Smooth muscle cell (in vitro differentiated cells): ENCODE measurements at regions not wholly inside any gene's neighbourhood (a gene's known extent, or its start where the extent isn't known, plus 50 kb on each side); places are given as distances from the start of the nearest gene placed in this dataset.

Source experiments
- DNase-seq: peaks from one replicate; lab custom pipeline; 2025; ENCODE audit not compliant: unreplicated experiment; lab: John Stamatoyannopoulos, UW
- H2AFZ ChIP-seq: fragments of 200-600 bp; sonication (generic); 2 replicates; pipeline ENCODE4 v1.6.0; 2016; ENCODE audit warnings: antibody characterized with exemption, low read depth, mild to moderate bottlenecking
- H3F3A ChIP-seq: fragments of 200-600 bp; sonication (generic); 2 replicates; pipeline ENCODE4 v1.6.0; 2017; ENCODE audit warnings: antibody characterized with exemption, low read depth
- H3K27ac ChIP-seq: fragments of 200-600 bp; sonication (generic); 2 replicates; pipeline ENCODE4 v1.5.1; 2016; ENCODE audit warnings: low read depth, mild to moderate bottlenecking
- H3K27me3 ChIP-seq: fragments of 200-600 bp; sonication (generic); 2 replicates; pipeline ENCODE4 v1.6.1; 2016; ENCODE audit warnings: low read depth, mild to moderate bottlenecking
- H3K36me3 ChIP-seq: fragments of 200-600 bp; sonication (generic); 2 replicates; pipeline ENCODE4 v1.5.1; 2016; ENCODE audit warnings: low read depth
- H3K4me1 ChIP-seq: fragments of 200-600 bp; sonication (generic); 2 replicates; pipeline ENCODE4 v1.5.1; 2016; ENCODE audit warnings: low read depth
- H3K4me2 ChIP-seq: fragments of 200-600 bp; sonication (generic); 2 replicates; pipeline ENCODE4 v1.6.0; 2016; ENCODE audit warnings: mild to moderate bottlenecking
- H3K4me3 ChIP-seq: fragments of 200-600 bp; sonication (generic); 2 replicates; pipeline ENCODE4 v1.5.1; 2016; ENCODE audit warnings: mild to moderate bottlenecking
- H3K79me2 ChIP-seq: fragments of 200-600 bp; sonication (generic); 2 replicates; pipeline ENCODE4 v1.6.0; 2016; ENCODE audit warnings: low read depth, mild to moderate bottlenecking
- H3K9ac ChIP-seq: fragments of 200-600 bp; sonication (generic); 2 replicates; pipeline ENCODE4 v1.6.0; 2016; ENCODE audit warnings: low read depth
- H3K9me3 ChIP-seq: fragments of 200-600 bp; sonication (generic); replicated peaks from 2 replicates; pipeline ENCODE4 v1.5.1; 2016; ENCODE audit warnings: low read depth
- H4K20me1 ChIP-seq: fragments of 200-600 bp; sonication (generic); 2 replicates; pipeline ENCODE4 v1.6.0; 2016; ENCODE audit warnings: low read depth
- WGBS: methylation state at CpG from one replicate; pipeline ENCODE4 v1.1.7; 2016; ENCODE audit warnings: low lambda C conversion rate; 5-methylcytosine and 5-hydroxymethylcytosine counted together
- TF ChIP-seq, protein P1 (sequence below): fragments of 200-600 bp; sonication (generic); IDR thresholded peaks from 2 replicates; pipeline ENCODE4 v1.5.1; 2017; ENCODE audit warnings: borderline replicate concordance, mild to moderate bottlenecking, antibody characterized with exemption; ENCODE audit not compliant: insufficient read depth, poor library complexity, severe bottlenecking

DNA sequence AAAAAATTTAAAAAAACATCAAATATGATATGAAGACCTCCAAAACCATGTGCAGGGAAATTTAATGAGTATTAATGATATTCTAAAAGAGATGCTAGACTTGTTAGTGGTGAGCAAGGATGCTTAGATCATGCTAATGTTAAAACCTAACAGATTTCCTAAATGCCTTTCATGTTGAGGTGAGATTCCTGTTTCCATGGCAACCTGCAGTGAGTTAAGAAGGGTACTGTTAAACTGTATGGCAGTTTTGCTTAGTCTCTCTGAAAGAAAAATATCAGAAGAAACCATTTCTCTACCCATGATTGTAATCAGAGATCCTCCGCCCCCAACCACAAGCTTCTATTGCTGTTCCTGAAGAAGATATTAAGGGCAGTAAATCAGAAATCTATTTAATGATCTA lies 321.6 kb upstream of the LRRC7 start:
- Histone ChIP-seq H3K4me2 (no peak overlapping the region), H3K4me3 (no peak overlapping the region), H2AFZ (no peak overlapping the region), H3F3A (no peaks in the 10 kb centered on the region), H3K27ac (no peak overlapping the region), H3K4me1 (no peaks in the 10 kb centered on the region), H3K27me3 (no peaks in the 10 kb centered on the region), H3K9me3 (no peaks in the 10 kb centered on the region), H3K9ac (no peak overlapping the region), H3K36me3 (no peaks in the 10 kb centered on the region), H4K20me1 (no peaks in the 10 kb centered on the region), H3K79me2 (no peaks in the 10 kb centered on the region)
- TF ChIP-seq, protein P1, sequence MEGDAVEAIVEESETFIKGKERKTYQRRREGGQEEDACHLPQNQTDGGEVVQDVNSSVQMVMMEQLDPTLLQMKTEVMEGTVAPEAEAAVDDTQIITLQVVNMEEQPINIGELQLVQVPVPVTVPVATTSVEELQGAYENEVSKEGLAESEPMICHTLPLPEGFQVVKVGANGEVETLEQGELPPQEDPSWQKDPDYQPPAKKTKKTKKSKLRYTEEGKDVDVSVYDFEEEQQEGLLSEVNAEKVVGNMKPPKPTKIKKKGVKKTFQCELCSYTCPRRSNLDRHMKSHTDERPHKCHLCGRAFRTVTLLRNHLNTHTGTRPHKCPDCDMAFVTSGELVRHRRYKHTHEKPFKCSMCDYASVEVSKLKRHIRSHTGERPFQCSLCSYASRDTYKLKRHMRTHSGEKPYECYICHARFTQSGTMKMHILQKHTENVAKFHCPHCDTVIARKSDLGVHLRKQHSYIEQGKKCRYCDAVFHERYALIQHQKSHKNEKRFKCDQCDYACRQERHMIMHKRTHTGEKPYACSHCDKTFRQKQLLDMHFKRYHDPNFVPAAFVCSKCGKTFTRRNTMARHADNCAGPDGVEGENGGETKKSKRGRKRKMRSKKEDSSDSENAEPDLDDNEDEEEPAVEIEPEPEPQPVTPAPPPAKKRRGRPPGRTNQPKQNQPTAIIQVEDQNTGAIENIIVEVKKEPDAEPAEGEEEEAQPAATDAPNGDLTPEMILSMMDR, result no peak
- no peak for DNase-seq
- 88% methylated on average over 1 of the region's 1 CpG for WGBS

- no peaks in the 10 kb centered on the region for H3K36me3 ChIP-seq
- H2AFZ ChIP-seq, result no peak overlapping the region
- H3K4me3 ChIP-seq, result no peak overlapping the region
- TF ChIP-seq, protein P1, result no peak
- H3K4me1 ChIP-seq, result no peaks in the 10 kb centered on the region
- no peaks in the 10 kb centered on the region for H4K20me1 ChIP-seq
- 75% methylated on average over 2 of the region's 2 CpGs for WGBS
- H3K9ac ChIP-seq, result no peak overlapping the region
- no peak for DNase-seq
- H3K79me2 ChIP-seq, result no peaks in the 10 kb centered on the region
- H3F3A ChIP-seq, result no peaks in the 10 kb centered on the region
- H3K27ac ChIP-seq, result no peak overlapping the region
- no peaks in the 10 kb centered on the region for H3K9me3 ChIP-seq
- no peaks in the 10 kb centered on the region for H3K27me3 ChIP-seq
- H3K4me2 ChIP-seq, result no peak overlapping the region
These were observed 321.0 kb upstream of the LRRC7 start for GRCh38 chr1:69246710-69247109.

GRCh38 chr1:69252696-69253095 lies 315.0 kb upstream of the LRRC7 start:
- WGBS, result 86% methylated on average over 4 of the region's 4 CpGs
- H2AFZ ChIP-seq, result no peak overlapping the region
- TF ChIP-seq, protein P1, result no peak
- H3K9ac ChIP-seq, result no peak overlapping the region
- no peaks in the 10 kb centered on the region for H3K79me2 ChIP-seq
- DNase-seq, result no peak
- no peaks in the 10 kb centered on the region for H3F3A ChIP-seq
- no peaks in the 10 kb centered on the region for H3K4me1 ChIP-seq
- H3K27me3 ChIP-seq, result no peaks in the 10 kb centered on the region
- H4K20me1 ChIP-seq, result no peaks in the 10 kb centered on the region
- H3K27ac ChIP-seq, result no peak overlapping the region
- H3K4me3 ChIP-seq, result no peak overlapping the region
- H3K9me3 ChIP-seq, result no peaks in the 10 kb centered on the region
- H3K4me2 ChIP-seq, result no peak overlapping the region
- H3K36me3 ChIP-seq, result no peaks in the 10 kb centered on the region

- H3K4me2 ChIP-seq, result no peak overlapping the region
- no peaks in the 10 kb centered on the region for H3K27me3 ChIP-seq
- no peaks in the 10 kb centered on the region for H4K20me1 ChIP-seq
- WGBS, result 100% methylated on average over 1 of the region's 1 CpG
- H3K79me2 ChIP-seq, result no peaks in the 10 kb centered on the region
- TF ChIP-seq, protein P1, result no peak
- no peak overlapping the region for H3K27ac ChIP-seq
- no peak overlapping the region for H3K4me3 ChIP-seq
- no peaks in the 10 kb centered on the region for H3K4me1 ChIP-seq
- H3K9ac ChIP-seq, result no peak overlapping the region
- no peaks in the 10 kb centered on the region for H3K9me3 ChIP-seq
- H2AFZ ChIP-seq, result no peak overlapping the region
- no peaks in the 10 kb centered on the region for H3F3A ChIP-seq
- no peaks in the 10 kb centered on the region for H3K36me3 ChIP-seq
- no peak for DNase-seq
These were observed 311.7 kb upstream of the LRRC7 start for GRCh38 chr1:69256036-69256435.
